SK-N-SH (cell line): ENCODE measurements at regions not wholly inside any gene's neighbourhood (a gene's known extent, or its start where the extent isn't known, plus 50 kb on each side); places are given as distances from the start of the nearest gene placed in this dataset.

Source experiments
- EZH2phosphoT487 ChIP-seq: fragments of 200-600 bp; sonication (generic); IDR thresholded peaks from 2 replicates; pipeline ENCODE4 v1.6.1; 2017; ENCODE audit warnings: low read depth, mixed run types, mild to moderate bottlenecking, antibody characterized with exemption, moderate library complexity, borderline replicate concordance
- FOSL2 ChIP-seq: IDR thresholded peaks from 2 replicates; pipeline ENCODE4 v1.4.0; 2012; ENCODE audit warnings: low read depth, mild to moderate bottlenecking, moderate library complexity, borderline replicate concordance
- TF ChIP-seq, protein P1 (sequence below): fragments of 200-600 bp; sonication (generic); IDR thresholded peaks from 2 replicates; pipeline ENCODE4 v1.6.1; 2017; ENCODE audit warnings: antibody characterized with exemption, mild to moderate bottlenecking, moderate library complexity

DNA sequence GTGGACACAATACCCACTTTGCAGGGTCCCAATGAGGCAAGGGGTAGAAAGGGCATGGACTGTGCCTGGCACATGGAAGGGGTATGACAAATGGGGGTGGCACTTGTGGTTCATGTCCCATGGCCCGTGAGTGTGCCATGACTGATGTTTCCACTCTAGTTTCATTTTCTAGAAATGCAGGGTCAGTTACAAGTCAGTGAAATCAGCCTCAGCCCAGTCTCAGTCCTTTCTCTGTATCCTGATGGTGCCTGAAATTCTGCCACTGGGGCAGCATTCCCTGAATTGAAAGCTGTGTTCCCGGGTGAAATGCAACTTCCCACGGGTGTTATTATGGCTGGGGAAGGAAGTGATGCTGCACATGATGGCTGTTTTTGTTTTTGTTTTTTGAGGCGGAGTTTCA, 110.8 kb upstream of the ZBTB40 start:
- TF ChIP-seq, protein P1, sequence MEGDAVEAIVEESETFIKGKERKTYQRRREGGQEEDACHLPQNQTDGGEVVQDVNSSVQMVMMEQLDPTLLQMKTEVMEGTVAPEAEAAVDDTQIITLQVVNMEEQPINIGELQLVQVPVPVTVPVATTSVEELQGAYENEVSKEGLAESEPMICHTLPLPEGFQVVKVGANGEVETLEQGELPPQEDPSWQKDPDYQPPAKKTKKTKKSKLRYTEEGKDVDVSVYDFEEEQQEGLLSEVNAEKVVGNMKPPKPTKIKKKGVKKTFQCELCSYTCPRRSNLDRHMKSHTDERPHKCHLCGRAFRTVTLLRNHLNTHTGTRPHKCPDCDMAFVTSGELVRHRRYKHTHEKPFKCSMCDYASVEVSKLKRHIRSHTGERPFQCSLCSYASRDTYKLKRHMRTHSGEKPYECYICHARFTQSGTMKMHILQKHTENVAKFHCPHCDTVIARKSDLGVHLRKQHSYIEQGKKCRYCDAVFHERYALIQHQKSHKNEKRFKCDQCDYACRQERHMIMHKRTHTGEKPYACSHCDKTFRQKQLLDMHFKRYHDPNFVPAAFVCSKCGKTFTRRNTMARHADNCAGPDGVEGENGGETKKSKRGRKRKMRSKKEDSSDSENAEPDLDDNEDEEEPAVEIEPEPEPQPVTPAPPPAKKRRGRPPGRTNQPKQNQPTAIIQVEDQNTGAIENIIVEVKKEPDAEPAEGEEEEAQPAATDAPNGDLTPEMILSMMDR, result no peak
- TF ChIP-seq FOSL2, result no peak
- no peak for TF ChIP-seq EZH2phosphoT487
